Psoas muscle (tissue), 7 donors: ENCODE measurements at regions not wholly inside any gene's neighbourhood (a gene's known extent, or its start where the extent isn't known, plus 50 kb on each side); places are given as distances from the start of the nearest gene placed in this dataset.
A peak's percentile ranks its signal among the peaks of the same experiment; 100 is the strongest.

ENCODE experiments used
- ATAC-seq, 4 donors: fragments of 200-7000 bp; cut with Tn5 transposase; one replicate each; pipeline ENCODE4 v1.9.1; 2020; ENCODE audit warnings: moderate library complexity in 3 of 4, mild to moderate bottlenecking in 2 of 4
- DNase-seq, 2 donors: peaks; one replicate each; pipeline ENCODE4 v3.0.0-alpha.2; 2020
- H3K27ac ChIP-seq: fragments of 200-600 bp; one replicate; pipeline ENCODE4 v1.8.0; 2022
- H3K27me3 ChIP-seq, 3 donors: fragments of 200-600 bp in 1 of 3; one replicate each; pipeline versions ENCODE4 v1.6.1 to v1.8.0; 2013 to 2022; ENCODE audit warnings: low read length in 2 of 3, mild to moderate bottlenecking in 2 of 3, moderate library complexity in 1 of 3; ENCODE audit not compliant: insufficient read depth in 3 of 3
- H3K36me3 ChIP-seq, 2 donors: fragments of 200-600 bp in 1 of 2; one replicate each; pipeline versions ENCODE4 v1.6.1 to v1.8.0; 2013 to 2022; ENCODE audit warnings: low read depth in 1 of 2, mild to moderate bottlenecking in 1 of 2, moderate library complexity in 1 of 2; ENCODE audit not compliant: insufficient read depth in 1 of 2
- H3K4me1 ChIP-seq: fragments of 200-600 bp; one replicate; pipeline ENCODE4 v1.8.0; 2022
- H3K4me3 ChIP-seq: fragments of 200-600 bp; one replicate; pipeline ENCODE4 v1.8.0; 2022; ENCODE audit warnings: mild to moderate bottlenecking
- H3K9me3 ChIP-seq: fragments of 200-600 bp; one replicate; pipeline ENCODE4 v1.8.0; 2022
- CTCF ChIP-seq: fragments of 200-600 bp; IDR thresholded peaks from one replicate; pipeline ENCODE4 v1.8.0; 2022; ENCODE audit warnings: antibody characterized with exemption
- WGBS, 3 donors: extraction: QIAGEN DNeasy Blood & Tissue Kit; methylation state at CpG; one replicate each; pipeline versions ENCODE4 v1.1.6 to v1.1.7; 2013; 5-methylcytosine and 5-hydroxymethylcytosine counted together
- intact Hi-C, 2 donors: fragments of 100-400 bp; cut with DNase I; formaldehyde crosslinking; loops; one replicate each; pipeline versions ENCODE4 v1.11.0 to v1.14.2; 2022
- donor health status: healthy with polysubstance abuse.
- donor health status: DM: no; HTN: no; CAD: no; lungs with moderate emphysema.
- donor health status: Bipolar disorder and iron deficiency.
- donor health status: healthy.
- donor health status: DM: yes; HTN: yes; CAD: no.
- donor health status: DM: no; HTN: no; CAD: no.
- donor health status: DM: yes; HTN: yes; CAD: no.

GRCh38 chr3:23107221-23107620 lies 95.9 kb upstream of the UBE2E2 start:
- Histone ChIP-seq H3K4me1 (peaks cover 3% of the 10 kb centered on the region), H3K36me3 (no peaks in the 10 kb centered on the region), H3K27ac (no peak overlapping the region), H3K27me3 (no peaks in the 10 kb centered on the region), H3K4me3 (no peak overlapping the region), H3K9me3 (peaks cover 3% of the 10 kb centered on the region)
- ATAC-seq, result no peak
- intact Hi-C loops, result no loop called here
- no peak for TF ChIP-seq CTCF
- no peak for DNase-seq

GRCh38 chr3:23108451-23109057 lies 94.6 kb upstream of the UBE2E2 start:
- H3K27ac ChIP-seq, result no peak overlapping the region
- intact Hi-C loops, result no loop called here
- 88 to 95% (median 92%) methylated on average over 3 of the region's 3 CpGs for WGBS, 3 donors
- no peak for ATAC-seq
- peaks cover 3% of the 10 kb centered on the region for H3K4me1 ChIP-seq
- no peaks in the 10 kb centered on the region for H3K27me3 ChIP-seq
- peaks cover 3% of the 10 kb centered on the region for H3K9me3 ChIP-seq
- no peak overlapping the region for H3K4me3 ChIP-seq
- no peaks in the 10 kb centered on the region for H3K36me3 ChIP-seq
- no peak for TF ChIP-seq CTCF
- DNase-seq, result no peak

GRCh38 chr3:23111286-23111685 lies 91.8 kb upstream of the UBE2E2 start:
- Histone ChIP-seq H3K27me3 (no peaks in the 10 kb centered on the region), H3K9me3 (peaks cover 3% of the 10 kb centered on the region), H3K36me3 (no peaks in the 10 kb centered on the region), H3K27ac (no peak overlapping the region), H3K4me3 (no peak overlapping the region), H3K4me1 (peaks cover 1% of the 10 kb centered on the region)
- 90 to 95% (median 93%) methylated on average over 6 of the region's 6 CpGs for WGBS, 3 donors
- DNase-seq (no peak), ATAC-seq (no peak)
- intact Hi-C loops, result no loop called here
- no peak for TF ChIP-seq CTCF

- intact Hi-C loops, result no loop called here
- peaks cover 6% of the 10 kb centered on the region for H3K4me1 ChIP-seq
- peaks cover 3% of the 10 kb centered on the region for H3K9me3 ChIP-seq
- H3K27ac ChIP-seq, result no peak overlapping the region
- H3K27me3 ChIP-seq, result no peaks in the 10 kb centered on the region
- WGBS, 3 donors, result 70 to 81% (median 73%) methylated on average over 3 of the region's 3 CpGs
- no peaks in the 10 kb centered on the region for H3K36me3 ChIP-seq
- no peak overlapping the region for H3K4me3 ChIP-seq
- DNase-seq (no peak), ATAC-seq (peak; percentile 59 to 82 (median 70))
- no peak for TF ChIP-seq CTCF
Observed at GRCh38 chr3:23111797-23112196, 91.3 kb upstream of the UBE2E2 start.

GRCh38 chr3:23112491-23112890 lies 90.6 kb upstream of the UBE2E2 start:
- peaks cover 3% of the 10 kb centered on the region for H3K9me3 ChIP-seq

More at GRCh38 chr3:23112491-23112890, 90.6 kb upstream of the UBE2E2 start:
- 64 to 79% (median 75%) methylated on average over 1 of the region's 1 CpG for WGBS, 3 donors
- peak; percentile 65 to 88 (median 76) for ATAC-seq
- H3K36me3 ChIP-seq, result no peaks in the 10 kb centered on the region
- intact Hi-C loops, result no loop called here
- no peak overlapping the region for H3K27ac ChIP-seq
- peak in 1 of 2 donors; percentile 25 for DNase-seq
- H3K4me3 ChIP-seq, result no peak overlapping the region
- H3K4me1 ChIP-seq, result peaks cover 7% of the 10 kb centered on the region
- no peaks in the 10 kb centered on the region for H3K27me3 ChIP-seq
- TF ChIP-seq CTCF, result no peak
